HFF-Myc (cell line): ENCODE measurements at regions not wholly inside any gene's neighbourhood (a gene's known extent, or its start where the extent isn't known, plus 50 kb on each side); places are given as distances from the start of the nearest gene placed in this dataset.
"Not testable (repeated sequence)": the region's sequence is repeated elsewhere in the genome, so short reads cannot be mapped to it uniquely, and the experiment has no call there.

Experiments used
- DNase-seq: peaks from one replicate; pipeline ENCODE4 v3.0.0-alpha.2; 2011; ENCODE audit warnings: low read depth; ENCODE audit errors: extremely low read depth
- H3K4me3 ChIP-seq: replicated peaks from 2 replicates; pipeline ENCODE4 v1.5.1; 2011; ENCODE audit warnings: low read depth, mild to moderate bottlenecking, control low read depth, low read length
- CTCF ChIP-seq: IDR thresholded peaks from 2 replicates; pipeline ENCODE4 v1.5.1; 2012; ENCODE audit warnings: mild to moderate bottlenecking, low read depth, low read length, control low read depth; ENCODE audit errors: missing control alignments

- not testable (repeated sequence) for H3K4me3 ChIP-seq, DNase-seq
Measured at GRCh38 chr1:234795007-234795406, 185.0 kb upstream of the IRF2BP2 start.

GRCh38 chr1:234794452-234794851 lies 184.5 kb upstream of the IRF2BP2 start:
- H3K4me3 ChIP-seq, DNase-seq: not testable (repeated sequence)

- H3K4me3 ChIP-seq, DNase-seq: not testable (repeated sequence)
Measured at GRCh38 chr1:234793924-234794323, 183.9 kb upstream of the IRF2BP2 start.

GRCh38 chr1:234792221-234792864 lies 182.4 kb upstream of the IRF2BP2 start:
- not testable (repeated sequence) for H3K4me3 ChIP-seq, DNase-seq

- not testable (repeated sequence) for H3K4me3 ChIP-seq, DNase-seq
Measured at GRCh38 chr1:234791615-234792014, 181.6 kb upstream of the IRF2BP2 start.

GRCh38 chr1:234790333-234790732 lies 180.4 kb upstream of the IRF2BP2 start:
- DNase-seq, H3K4me3 ChIP-seq: not testable (repeated sequence)

GRCh38 chr1:234787011-234787584 lies 177.1 kb upstream of the IRF2BP2 start:
- DNase-seq, H3K4me3 ChIP-seq: not testable (repeated sequence)

- DNase-seq, H3K4me3 ChIP-seq: not testable (repeated sequence)
Measured at GRCh38 chr1:234785922-234786321, 175.9 kb upstream of the IRF2BP2 start.

- H3K4me3 ChIP-seq, DNase-seq: not testable (repeated sequence)
Measured at GRCh38 chr1:234785471-234785919, 175.5 kb upstream of the IRF2BP2 start.

- not testable (repeated sequence) for H3K4me3 ChIP-seq, DNase-seq
Measured at GRCh38 chr1:234784108-234784507, 174.1 kb upstream of the IRF2BP2 start.

- no peak for TF ChIP-seq CTCF
- H3K4me3 ChIP-seq: no peak overlapping the region
- no peak for DNase-seq
Measured at GRCh38 chr1:234782791-234783190, 172.8 kb upstream of the IRF2BP2 start.

GRCh38 chr1:234782105-234782751 lies 172.2 kb upstream of the IRF2BP2 start:
- TF ChIP-seq CTCF: no peak
- DNase-seq: no peak
- no peak overlapping the region for H3K4me3 ChIP-seq
